Midbrain (tissue), 1 donor: ENCODE measurements at regions not wholly inside any gene's neighbourhood (a gene's known extent, or its start where the extent isn't known, plus 50 kb on each side); places are given as distances from the start of the nearest gene placed in this dataset.

Experiments
- DNase-seq: peaks from one replicate; lab custom pipeline; 2025; lab: John Stamatoyannopoulos, UW

GRCh38 chr13:40190641-40191100 lies 475.8 kb downstream of the FOXO1 start:
- DNase-seq: peak; percentile 86

GRCh38 chr13:40191186-40191980 lies 475.1 kb downstream of the FOXO1 start:
- peak; percentile 43 for DNase-seq

GRCh38 chr13:40192452-40192851 lies 474.0 kb downstream of the FOXO1 start:
- no peak for DNase-seq

DNA sequence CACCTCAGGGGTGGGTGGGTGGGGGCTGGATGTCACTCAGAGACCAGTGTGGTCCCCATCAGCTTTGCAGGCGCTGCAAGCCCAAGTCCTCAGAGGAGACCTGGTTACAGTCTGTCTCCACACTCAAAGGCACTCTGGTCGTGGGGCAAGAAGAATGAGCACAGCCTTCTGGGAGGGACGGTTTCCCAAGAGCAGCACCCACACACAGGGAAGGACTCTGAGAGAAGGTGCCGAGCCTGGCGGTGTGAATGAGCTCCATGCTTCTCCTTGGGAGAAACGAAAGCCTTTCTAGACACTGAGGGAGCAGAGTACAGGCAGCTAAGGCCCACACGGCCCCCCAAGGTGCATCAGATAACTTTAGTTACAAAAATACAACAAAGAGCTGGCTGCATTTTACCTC lies 473.6 kb downstream of the FOXO1 start:
- no peak for DNase-seq

DNA sequence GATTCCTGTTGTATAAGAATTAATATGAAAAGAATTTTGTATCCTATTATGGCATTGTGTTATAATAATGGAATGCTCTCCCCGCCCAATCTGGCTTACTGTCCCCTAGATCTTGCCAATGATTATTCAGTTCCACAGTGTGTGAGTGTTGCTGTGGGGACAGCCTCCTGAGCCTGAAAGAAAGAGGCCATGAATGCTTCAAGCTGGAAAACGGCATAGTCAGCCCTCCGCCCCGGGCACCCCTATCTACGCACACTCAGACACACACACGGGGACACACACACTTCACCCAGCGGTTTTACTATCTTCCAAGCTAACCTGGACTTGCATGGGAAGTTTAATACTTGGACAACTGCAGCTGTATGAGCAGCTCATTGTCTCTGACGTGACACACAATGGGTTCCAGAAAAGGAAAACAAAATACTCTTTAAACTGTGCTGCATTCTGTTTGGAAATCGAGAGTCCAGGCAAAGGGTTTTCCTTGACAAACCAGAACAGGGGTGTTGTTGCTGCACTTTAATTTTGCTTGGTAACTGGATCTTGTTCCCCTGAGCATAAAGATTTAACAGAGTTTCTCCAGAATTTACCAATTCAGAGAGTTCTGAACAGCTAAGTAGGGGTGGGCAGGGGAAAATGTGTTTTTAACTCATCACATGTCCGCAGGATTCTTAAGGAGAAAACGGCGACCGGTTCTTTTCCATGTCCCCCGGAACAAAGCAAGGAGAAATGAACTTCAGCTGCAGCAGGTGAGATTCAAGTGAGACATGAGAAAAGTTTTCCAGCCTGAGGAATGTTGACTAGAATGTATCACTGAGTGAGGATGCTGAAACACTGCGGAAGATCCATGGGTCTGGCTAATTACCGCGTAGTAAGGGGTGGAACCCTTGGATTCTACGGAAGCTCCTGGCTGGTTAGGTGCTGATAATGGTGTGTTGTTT lies 472.9 kb downstream of the FOXO1 start:
- peak; percentile 88 for DNase-seq

DNA sequence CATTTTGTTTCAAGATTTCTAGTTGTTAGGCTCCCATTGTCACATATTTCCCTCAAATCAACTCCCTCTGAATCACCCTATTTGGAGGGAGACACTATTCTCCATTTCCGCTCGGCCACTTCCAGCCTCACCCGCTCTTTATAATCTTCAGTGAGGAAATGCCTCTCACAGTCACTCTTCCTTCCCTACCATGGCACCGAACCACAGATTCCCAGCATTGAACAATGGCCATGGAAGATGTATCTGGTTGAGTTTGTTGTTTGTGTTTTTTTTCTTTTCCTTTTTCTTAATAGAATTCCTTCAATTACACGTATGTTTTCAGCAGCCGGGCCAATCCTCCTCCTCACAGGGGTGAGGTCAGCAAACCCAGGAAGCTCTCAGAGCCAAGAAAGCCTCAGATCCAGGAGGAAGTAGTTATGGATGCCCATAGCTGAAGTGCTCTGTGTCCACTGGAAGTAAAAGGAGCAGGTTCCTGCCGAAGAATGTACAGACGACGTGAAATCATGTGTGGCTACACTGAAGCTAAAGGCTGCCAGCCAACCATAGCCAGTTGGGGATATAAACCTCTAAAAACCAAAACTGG lies 472.1 kb downstream of the FOXO1 start:
- DNase-seq: no peak

DNA sequence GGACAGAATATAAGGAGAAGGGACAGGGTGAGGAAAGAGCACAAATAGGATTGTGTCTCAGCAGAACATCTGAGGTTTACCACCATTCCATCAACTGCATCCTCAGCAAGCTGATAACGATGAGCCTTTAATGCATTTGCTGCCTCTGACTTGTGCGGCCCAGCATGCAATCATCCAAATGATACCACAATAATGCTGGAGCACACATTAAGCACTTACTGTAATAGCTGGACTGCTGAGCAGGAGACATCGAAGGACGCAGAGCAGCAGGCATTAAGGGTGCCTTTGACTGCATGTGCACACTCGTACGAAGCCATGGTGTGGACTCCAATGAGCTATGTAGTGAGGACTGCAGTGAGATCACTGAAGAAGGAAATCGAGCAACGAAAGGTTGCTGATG lies 469.4 kb downstream of the FOXO1 start:
- no peak for DNase-seq

DNA sequence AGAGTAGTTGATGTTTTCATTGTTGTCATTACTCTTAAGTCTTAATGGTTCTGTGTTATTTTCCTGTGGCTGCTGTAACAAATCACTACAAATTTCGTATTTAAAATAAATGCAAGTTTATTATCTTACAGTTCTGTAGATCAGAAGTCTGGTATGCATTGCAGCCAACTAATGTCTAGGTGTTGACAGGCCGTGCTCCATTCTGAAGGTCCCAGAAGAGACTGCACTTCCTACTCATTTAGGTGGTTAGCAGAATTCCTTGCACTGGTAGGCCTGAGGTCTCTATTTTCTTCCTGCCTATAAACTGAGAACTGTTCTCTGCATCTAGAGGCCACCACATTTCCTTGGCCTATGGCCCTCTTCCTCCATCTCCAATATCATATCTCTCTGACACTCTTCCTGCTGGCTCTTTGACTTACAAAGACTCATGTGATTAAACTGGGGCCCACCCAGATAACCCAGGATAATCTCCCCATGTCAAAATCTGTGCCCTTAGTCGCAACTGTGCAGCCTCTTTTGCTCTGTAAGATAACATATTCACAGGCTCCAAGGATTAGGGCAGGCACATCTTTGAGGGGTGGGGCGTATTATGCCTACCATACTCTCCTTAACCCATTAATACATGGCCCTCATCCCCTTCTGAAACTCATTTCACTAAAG lies 468.4 kb downstream of the FOXO1 start:
- DNase-seq: no peak

DNA sequence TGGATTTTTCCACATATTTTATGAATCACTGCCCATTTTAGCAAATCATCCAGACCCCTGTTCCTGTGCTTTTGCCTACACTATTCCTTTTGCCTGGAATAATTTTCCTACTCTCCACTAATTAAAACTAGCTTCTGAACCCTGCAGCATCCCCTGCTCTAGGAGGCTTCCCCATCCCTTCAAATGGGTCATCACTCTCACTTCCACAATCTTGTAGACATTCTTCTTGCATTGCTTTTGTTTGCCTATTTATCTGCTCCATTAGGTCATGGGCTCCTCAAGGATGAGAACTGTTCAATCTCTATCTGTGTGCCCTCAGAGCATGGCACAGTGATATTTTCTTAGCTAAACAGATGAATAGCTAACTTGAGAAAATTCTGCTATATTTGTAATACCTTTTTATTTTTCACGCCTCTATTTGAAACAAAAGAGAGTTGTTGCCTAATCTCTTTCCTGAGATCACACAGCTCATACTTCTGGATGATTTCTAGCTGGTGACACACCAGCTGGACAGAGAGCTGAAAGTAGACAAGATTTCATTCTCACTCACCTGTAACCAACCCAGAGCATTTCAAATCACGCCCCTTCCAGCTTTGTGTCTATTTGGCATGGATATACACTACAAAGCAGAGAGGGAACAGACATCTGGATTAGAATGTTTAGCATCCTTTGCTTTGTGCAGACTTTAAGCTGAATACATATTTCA lies 466.0 kb downstream of the FOXO1 start:
- no peak for DNase-seq

GRCh38 chr13:40204246-40204645 lies 462.2 kb downstream of the FOXO1 start:
- no peak for DNase-seq

DNA sequence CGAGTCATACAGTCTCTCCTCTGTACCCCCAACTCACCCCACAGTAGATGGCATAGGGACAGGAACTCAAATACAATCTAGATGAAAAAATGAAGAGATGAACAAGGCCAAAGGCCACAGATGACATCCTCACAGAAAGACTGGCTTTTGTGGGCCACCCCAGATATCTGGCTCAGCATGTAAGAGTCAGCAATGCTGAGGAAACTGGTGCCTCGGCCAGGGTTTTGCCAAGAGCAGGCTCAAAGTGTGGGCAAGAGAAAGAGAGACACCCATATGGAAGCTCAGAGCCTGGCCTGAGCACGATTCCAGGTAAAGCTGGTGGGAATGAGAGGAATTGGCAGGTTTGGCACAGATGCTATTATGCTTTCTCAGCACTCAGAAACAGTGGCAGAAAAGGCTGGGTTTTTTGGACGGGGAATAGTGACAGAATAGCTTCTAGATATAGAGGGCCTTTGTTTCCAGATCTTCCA lies 460.6 kb downstream of the FOXO1 start:
- peak; percentile 36 for DNase-seq

DNA sequence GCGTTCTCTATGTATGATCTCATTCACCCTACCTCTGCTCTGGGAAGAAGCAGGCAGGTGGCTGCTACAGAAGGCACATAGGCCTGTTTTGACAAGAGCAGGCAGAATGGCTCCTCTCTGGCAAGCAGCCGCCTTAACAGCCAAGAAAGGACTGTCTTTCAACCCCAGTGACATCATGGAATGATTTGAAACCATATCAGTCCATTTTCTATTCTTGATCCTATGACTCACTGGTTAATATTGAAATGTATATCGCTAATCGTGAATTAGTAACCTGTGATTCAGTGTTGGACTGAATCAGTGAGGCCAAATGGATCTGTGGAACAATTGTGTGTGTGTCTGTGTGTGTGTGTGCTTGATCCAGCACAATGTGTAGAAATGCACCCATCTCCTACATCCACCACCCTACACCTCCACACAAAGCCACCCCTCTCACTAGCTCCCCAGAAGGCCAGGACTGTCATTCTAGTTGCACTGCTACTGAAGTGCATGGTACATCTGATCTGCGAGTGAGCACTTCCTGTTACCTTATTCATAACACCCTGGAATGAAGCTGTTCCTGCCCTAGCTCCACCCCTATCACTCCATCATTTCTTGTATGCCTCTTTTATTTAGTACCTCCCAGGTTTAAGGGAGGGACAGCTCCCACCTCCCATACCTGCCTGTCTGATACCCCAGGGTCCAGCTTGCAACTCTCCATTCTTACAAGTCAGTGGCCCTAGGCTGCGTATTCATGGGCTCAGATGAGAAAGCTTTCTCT lies 460.0 kb downstream of the FOXO1 start:
- DNase-seq: no peak

DNA sequence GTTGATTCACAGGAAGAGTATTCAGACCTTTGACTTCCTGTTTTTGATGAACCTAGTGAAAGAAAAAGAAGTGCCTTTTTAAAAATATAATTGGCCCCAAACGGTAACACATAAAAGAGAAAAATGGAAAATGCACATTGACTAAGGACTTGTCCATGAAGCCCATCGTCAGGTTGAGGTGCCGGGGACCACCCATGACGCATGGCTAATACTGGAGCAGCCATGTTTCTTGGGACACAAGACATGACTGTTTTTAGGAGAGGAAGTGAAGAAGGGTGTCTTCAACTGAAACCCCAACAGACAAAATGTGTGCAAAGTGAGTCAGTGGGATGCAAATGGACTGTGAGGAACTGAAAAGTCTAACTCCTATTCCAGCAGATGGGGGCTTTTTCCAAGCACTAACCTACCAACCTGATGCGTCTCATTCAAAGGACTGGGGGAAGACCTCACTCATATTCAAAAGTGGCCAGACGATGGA lies 459.4 kb downstream of the FOXO1 start:
- no peak for DNase-seq

GRCh38 chr13:40208517-40208916 lies 457.9 kb downstream of the FOXO1 start:
- no peak for DNase-seq

GRCh38 chr13:40210865-40211585 lies 455.4 kb downstream of the FOXO1 start:
- DNase-seq: no peak

DNA sequence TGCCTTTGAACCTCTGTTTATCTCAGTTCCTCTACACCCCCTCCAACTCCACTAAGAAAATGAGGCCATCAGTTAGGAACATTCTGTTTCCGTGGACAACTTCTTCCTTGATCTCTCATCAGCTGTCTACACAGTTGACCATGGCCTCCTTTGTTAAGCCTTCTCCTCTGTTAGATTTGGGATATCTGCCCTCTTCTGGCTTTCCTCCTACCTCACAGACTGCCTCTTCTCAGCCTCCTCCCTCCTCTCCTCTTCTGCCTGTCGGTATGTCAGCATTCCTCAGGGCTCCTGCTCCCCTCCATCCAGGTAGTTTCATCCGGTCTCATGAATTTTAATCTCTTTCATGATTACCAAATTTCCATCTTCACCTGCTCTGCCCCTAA lies 454.9 kb downstream of the FOXO1 start:
- DNase-seq: peak; percentile 3

DNA sequence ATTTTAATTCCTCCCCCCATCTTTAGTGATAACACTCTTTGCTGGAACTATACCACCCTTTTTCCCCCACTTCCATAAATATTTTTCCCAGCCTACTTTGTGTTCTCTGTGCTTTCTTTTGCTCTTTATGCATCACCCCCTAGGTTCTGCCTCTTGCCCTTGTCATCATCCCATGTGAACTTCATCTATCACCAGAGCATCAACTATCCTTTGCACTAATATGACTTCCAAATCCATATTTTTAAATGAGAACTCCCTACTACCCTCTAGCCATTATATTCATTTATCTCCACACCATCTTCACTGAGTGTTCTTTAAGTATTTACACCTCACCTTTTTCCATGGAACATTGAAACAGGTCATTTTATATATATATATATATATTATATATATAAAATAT lies 452.7 kb downstream of the FOXO1 start:
- DNase-seq: no peak

DNA sequence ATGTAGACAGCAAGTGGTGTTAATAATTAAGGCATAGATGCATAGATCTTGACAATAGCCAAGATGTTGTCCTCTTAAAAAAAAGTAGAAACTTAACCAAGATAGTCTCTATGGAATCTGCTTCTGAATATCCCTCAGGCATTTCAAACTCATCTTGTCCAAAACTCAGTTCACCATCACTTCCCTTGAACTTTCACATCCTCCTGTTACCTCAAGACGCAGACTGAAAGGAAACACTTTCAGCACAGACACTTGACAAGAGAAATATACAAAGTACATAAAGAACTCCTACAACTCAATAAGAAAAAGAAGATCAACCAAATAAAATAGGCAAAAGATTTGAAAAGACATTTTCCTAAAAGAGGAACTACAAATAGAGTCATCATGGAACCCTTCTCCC lies 451.1 kb downstream of the FOXO1 start:
- no peak for DNase-seq

GRCh38 chr13:40215747-40216146 lies 450.7 kb downstream of the FOXO1 start:
- DNase-seq: no peak

DNA sequence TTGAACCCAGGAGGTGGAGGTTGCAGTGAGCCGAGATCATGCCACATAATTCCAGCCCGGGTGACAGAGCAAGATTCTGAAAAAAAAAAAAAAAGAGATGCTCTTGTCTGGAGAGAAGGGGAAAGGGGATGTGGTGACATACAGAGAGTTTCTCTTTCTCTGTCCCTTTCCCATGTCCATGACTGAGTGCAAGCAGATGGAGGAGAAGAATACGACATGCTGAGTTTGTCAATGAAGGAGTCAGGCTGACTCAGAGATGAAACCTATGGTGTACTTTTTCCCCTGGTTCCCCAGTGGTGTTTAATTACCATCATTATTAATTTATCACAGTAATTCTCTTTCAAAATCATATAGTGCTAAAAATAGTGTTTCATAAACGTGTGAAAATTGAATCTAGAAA lies 448.8 kb downstream of the FOXO1 start:
- DNase-seq: no peak
